HG03432 (cell line): ENCODE measurements at regions not wholly inside any gene's neighbourhood (a gene's known extent, or its start where the extent isn't known, plus 50 kb on each side); places are given as distances from the start of the nearest gene placed in this dataset.
"Not testable (repeated sequence)": the region's sequence is repeated elsewhere in the genome, so short reads cannot be mapped to it uniquely, and the experiment has no call there.

Experiments
- ATAC-seq: cut with Tn5 transposase; IDR thresholded peaks from one replicate; pipeline ENCODE4 v1.9.1; 2021; ENCODE audit warnings: mild to moderate bottlenecking, moderate library complexity; ENCODE audit not compliant: unreplicated experiment

DNA sequence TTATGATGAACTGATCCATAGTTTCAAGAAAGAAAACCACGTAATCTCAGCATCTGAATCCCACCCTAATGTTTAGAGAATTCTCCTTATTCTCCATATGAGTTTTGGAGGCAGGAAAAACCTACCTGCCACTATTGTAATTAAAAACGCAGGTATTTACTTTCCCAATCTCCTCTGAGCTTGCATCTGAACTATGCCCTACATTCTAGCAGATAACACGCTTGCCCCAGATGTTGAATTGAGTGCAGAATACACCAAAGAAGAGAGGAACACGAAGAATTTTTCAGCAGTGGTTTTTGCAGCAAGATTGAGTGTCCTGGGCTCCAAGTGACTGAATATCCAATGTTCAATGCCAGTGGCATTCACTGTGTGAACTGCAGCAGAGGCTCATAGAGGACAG lies 182.4 kb downstream of the COX18 start:
- no peak for ATAC-seq

DNA sequence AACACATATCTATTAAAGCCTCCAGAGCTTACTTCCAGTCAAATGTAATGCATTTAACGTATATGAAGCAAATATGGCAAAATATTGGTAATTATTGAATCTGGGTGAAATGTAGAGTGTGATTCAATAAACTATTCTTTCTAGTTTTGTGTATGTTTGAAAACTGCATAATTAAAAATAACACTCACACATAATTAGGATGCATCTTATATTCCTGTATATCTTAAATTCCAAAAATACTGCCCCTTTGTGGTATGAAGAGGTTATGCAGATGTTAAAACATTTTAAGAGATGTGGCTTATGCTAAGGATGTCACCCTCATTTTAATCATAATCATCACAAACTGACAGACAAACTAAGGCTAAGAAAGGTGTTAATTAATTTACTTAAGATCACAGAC lies 182.9 kb downstream of the COX18 start:
- no peak for ATAC-seq

DNA sequence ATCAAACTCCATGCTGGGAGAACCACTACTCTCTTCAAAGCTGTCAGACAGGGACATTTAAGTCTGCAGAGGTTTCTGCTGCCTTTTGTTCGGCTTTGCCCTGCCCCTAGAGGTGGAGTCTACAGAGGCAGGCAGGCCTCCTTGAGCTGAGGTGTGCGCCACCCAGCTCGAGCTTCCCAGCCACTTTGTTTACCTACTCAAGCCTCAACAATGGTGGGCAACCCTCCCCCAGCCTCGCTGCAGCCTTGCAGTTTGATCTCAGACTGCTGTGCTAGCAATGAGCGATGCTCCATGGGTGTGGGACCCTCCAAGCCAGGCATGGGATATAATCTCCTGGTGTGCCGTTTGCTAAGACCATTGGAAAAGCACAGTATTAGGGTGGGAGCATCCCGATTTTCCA lies 185.3 kb downstream of the COX18 start:
- not testable (repeated sequence) for ATAC-seq

DNA sequence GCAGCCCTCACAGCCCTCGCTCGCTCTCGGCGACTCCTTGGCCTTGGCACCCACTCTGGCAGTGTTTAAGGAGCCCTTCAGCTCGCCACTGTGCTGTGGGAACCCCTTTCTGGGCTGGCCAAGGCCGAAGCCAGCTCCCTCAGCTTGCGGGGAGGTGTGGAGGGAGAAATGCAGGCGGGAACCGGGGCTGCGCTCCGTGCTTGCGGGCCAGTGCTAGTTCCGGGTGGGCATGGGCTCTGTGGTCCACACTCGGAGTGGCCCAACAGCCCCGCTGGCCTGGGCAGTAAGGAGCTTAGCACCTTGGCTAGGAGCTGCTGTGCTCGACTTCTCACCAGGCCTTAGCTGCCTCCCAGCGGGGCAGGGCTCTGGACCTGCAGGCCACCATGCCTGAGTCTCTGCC lies 192.6 kb downstream of the COX18 start:
- ATAC-seq, result no peak

DNA sequence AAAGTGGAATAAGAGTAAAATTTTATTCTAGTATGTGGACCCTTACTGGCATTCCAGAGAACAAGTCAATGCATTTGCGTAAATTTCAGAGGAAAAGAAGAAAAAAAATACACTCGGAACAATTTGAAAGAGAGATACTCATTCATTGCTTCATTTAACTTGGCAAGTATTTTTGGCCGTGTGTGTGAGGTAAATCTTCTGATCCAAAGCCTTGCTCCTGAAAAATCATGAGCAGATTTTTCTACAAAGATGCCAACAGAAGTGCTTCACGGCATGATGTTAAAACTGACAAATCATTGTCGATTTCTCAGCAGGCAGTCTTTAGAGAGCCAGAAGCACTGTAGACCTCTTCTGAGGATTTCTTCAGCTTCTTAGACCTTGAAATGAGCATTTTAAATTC lies 194.0 kb downstream of the COX18 start:
- no peak for ATAC-seq

DNA sequence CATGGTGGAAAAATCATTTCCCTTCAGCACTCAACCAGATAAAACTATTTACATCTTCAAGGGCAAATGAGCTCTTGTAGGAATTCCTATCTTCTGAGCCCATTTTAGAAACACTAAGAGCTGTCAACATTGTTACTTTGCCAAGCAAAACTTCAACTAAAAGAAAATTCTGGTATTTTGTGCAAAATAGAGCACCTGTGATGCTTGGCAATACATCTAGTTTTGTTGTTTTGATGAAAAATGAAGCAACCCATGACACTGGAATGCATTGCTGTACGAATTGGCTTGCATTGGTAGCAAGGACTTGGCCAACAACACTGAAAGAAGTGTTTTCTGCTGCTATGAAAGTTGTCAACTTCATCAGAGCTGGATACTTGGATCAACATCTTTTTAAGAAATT lies 194.4 kb downstream of the COX18 start:
- ATAC-seq, result no peak

DNA sequence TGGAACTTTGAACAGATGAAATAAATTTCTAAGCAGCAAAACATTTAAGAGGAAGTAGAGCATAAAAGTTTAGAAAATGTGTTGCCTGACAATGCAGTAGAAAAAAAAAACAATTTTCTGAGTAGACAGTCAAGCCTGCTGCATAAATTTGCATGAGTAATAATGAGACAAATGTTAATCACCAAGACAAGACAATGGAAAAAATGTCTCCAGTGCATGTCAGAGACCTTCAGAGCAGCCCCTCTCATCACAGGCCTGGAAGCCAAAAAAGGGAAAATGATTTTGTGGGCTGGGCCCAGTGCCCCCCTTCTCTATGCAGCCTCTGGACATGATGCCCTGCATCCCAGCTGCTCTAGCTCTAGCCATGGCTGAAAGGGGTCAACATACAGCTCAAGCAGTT lies 204.6 kb downstream of the COX18 start:
- no peak for ATAC-seq

DNA sequence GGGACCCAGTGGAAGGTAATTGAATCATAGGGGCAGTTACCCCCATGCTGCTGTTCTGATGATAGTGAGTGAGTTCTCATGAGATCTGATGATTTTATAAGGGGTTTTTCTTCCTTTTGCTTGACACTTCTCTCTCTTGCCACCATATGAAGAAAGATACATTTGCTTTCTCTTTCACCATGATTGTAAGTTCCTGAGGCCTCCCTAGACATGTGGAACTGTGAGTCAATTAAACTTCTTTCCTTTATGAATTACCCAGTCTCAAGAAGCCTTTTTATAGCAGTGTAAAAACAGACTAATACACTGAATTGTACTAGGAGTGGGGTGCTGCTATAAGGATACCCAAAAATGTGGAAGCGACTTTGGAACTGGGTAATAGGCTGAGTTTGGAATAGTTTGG lies 205.2 kb downstream of the COX18 start:
- ATAC-seq, result not testable (repeated sequence)

DNA sequence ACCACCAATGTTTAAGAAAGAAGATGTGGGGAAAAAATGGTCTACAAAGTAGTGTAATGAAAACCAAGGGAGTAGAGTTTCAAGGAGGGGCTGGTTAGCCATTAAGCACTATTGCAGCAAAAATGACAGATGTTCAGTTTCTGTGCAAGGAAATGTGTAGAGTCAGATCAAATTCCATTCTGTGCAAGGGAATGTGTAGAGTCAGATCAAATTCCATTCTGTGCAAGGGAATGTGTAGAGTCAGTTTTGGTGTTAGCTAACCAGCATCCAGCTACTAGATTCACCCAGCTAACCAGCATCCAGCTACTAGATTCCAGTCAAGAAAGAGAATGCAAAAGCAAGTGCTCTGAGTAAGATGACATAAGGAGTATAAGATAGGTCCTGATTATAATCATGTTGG lies 208.8 kb downstream of the COX18 start:
- no peak for ATAC-seq

DNA sequence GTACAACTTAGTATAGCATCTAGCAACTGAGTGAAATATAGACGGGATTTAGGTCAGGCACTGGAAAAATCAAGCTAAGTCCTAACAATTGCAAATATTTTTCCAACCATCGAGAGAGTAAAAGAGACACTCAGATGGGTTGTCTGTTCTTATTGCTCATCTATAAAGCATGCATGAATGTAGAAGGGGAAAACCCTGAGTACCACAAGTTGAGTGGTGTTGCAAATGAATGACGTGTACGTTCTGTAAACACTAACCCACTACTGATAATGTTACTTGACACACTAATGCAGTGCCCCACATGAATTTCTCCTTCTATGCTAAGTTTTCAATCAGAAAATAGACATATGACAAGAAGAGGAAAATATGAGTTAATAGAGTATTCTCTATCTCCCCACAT lies 211.2 kb downstream of the COX18 start:
- no peak for ATAC-seq

DNA sequence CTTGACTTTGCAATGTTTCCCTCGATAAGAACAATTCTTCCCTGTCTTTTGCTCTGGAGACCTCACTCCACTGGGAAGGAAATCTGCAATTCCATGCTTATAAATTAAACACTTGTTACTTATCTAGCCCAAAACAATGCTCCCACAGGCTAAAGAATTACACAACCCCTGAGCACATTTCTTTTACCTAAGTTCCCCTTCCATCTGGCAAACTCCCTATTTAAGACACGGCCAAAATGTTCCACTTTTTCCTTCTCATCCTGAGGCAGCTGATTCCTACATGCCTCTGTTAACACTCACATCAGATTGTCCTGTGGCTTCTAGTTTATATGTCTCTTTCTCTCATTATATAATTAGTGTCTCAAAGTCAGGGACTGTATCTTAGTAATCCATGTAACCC lies 211.7 kb downstream of the COX18 start:
- ATAC-seq, result no peak

DNA sequence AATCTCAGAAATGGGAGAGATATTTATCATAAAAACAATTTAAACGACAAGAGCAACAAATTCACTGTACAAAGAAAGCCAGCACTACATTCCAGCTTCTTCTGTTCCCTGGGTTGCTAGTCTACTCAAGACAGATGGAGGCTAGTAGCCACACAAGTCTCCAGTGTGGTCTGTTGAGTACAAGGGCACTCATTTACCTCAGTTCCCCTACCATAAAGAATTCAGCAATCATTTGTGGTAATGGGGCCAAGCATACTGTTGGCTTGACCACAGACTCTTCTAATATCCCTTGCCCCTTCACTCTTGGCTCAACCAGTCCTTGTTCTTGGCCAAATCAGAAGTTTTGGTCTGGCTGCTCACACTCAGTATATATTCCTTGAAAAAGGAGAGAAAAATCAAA lies 212.3 kb downstream of the COX18 start:
- ATAC-seq, result no peak

DNA sequence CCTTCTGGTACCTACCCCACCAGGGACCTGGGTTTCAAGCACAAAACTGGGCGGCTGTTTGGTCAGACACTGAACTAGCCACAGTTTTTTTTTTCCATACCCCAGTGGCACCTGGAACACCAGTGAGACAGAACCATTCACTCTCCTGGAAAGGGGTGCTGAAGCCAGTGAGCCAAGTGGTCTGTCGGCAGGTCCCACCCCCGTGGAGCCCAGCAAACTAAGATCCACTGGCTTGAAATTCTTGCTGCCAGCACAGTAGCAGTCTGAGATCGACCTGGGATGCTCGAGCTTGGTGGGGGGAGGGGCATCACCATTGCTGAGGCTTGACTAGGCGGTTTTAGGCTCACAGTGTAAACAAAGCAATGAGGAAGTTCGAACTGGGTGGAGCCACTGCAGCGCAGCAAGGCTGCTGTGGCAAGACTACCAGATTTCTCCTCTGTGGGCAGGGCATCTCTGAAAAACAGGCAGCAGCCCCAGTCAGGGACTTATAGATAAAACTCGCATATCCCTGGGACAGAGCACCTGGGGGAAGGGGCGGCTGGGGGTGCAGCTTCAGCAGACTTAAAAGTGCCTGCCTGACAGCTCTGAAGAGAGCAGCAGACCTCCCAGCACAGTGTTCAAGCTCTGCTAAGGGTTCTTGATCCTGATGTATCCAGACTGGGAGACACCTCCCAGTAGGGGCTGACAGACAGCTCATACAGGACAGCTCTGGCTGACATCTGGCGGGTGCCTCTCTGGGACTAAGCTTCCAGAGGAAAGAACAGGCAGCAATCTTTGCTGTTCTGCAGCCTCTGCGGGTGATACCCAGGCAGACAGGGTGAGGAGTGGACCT lies 223.0 kb downstream of the COX18 start:
- ATAC-seq, result peak; percentile 67

DNA sequence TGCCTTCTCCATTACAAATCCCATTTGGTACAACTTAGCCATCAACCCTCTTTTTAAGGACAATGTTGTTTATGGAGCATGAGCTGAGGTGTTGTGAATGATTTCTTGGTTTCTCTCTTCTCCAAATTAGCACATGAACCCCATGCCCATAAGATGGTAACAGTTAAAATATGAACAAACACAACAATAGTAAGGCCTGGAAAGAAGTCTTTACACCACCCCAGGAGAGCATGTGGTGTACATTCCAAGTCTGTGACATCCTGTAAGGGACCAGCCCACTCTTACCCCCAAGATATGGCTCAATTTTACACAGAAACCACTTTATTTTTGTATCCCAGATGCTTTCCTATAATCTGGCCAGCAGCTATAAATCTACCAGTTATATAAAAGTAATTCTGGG lies 226.1 kb downstream of the COX18 start:
- no peak for ATAC-seq

DNA sequence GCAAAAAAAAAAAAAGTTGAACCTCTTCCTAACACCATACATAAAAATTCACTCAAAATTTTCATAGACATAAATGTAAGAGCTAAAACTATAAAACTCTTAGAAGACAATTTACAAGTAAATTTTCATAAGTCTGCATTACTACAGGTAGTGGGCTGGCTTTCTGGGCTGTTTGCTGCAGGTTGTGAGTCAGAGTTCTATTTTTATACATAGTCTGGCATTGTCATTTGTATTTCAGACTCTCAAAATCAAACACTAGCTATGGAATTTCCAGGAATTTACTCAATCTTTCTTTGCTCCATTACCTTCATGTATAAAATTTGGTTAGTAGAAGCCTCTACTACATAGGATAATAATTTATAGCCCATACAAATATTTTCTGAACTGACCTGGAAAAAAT lies 227.2 kb downstream of the COX18 start:
- ATAC-seq, result no peak

DNA sequence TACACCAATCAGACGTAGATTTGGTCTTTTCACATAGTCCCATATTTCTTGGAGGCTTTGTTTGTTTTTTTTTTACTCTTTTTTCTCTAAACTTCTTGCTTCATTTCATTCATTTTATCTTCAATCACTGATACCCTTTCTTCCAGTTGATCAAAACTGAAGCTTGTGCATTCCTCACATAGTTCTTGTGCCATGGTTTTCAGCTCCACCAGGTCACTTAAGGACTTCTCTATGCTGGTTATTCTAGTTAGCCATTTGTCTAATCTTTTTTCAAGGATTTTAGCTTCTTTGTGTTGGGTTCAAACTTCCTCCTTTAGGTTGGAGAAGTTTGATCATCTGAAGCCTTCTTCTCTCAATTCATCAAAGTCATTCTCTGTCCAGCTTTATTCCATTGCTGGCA lies 229.3 kb downstream of the COX18 start:
- not testable (repeated sequence) for ATAC-seq

DNA sequence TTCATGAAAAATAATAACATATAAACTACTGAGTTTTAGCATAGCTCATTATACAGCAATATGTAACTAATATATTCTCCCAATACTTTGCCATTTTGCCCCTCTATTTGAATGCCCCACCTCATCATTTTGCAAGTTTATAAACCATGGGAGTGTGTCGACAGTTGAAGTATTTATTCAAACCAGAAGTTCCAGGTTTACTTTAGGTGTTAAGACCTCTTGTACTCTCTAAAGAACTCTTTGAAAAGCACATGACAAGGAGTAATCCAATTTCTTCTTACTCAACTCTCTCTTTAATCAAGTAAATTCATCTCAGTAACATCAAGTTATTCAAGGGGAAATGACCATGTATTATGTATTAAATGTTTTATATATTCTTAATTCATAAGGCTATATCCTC lies 240.7 kb downstream of the COX18 start:
- no peak for ATAC-seq

DNA sequence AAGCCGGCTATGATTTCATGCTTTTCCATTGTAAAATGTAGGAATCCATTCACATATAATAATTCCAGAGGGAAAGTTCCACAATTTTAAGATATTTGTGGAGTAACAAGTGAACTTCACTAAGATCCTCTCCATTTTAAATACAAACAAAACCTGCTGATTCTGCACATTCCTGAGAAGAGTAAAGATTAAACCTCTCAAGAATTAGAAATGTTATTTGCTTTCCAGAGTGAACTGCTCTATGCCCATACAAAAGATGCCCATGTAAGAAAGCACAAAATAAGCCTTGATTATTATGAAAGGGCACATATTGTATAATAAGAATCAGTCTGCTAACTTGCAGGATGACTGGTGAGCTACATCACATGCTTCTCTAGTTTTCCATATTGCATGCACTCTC lies 241.5 kb downstream of the COX18 start:
- ATAC-seq, result no peak

DNA sequence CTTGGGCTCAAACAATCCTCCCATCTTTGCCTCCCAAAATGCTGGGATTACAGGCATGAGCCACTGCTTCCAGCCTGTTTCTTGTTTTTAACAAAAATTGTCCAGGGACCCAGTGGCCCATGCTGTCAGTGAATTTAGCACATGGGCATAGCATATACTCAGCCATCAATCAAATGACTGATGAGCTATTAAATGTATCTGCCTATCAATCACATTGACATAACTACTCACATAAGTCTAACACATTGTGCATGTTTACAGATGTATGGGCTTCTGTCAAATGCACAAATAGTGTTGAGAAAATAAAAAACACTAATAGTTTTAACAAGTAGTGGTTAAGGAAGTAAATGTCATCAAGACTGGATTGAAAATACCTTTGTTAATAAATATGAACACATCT lies 249.4 kb downstream of the COX18 start:
- no peak for ATAC-seq

DNA sequence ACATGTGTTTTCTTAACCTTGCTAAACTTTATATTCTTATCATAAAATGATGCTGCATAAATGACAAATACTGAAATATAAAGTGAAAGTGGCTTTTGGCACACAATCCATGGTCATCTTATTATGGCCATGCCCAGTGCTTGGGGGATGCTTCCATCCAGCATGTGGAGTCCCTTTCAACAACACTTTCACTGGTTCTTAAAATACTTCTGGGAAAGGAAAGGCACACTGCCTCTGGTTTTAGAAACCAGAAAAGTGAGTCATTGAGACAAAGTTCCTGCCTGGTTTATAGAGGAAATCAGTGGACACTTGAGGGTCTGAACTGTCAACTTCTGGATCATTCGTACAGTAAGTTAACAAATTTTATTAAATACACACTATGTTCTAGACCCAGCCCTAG lies 248.0 kb upstream of the ADAMTS3 start:
- ATAC-seq, result no peak

DNA sequence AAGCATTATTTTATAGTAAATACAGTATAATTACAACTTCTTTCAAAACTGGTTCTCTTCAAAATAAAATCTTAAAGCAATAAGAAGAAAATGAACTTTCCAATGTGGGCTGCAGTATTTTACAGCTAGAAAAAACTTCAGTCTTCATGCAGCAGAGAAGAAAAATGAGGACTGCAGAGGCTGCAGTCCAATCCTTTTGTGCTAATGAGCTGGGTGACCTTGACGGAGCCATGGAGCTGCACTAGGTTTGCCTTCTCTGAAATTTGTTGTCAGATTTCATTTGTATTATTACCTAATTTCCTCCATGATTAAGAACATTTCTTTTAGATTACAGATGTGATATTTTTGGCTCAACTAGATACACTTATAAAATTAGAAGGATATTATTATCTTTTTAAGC lies 245.2 kb upstream of the ADAMTS3 start:
- ATAC-seq, result no peak

DNA sequence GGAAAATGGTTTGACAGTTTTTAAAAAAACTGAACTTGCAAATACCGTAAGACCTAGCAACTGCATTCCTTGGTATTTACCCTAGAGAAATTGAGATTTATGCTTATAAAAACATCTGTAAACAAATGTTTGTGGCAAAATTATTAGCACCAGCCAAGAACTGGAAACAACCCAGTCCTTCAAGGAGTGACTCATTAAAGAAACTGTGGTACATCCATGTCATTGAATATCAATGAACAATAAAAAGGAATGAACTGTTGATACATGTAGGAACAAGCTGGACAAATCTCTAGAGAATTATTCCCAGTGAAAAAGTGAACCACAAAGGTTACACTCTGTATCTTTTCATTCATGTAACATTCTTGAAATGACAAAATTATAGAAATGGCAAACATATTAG lies 240.2 kb upstream of the ADAMTS3 start:
- no peak for ATAC-seq

DNA sequence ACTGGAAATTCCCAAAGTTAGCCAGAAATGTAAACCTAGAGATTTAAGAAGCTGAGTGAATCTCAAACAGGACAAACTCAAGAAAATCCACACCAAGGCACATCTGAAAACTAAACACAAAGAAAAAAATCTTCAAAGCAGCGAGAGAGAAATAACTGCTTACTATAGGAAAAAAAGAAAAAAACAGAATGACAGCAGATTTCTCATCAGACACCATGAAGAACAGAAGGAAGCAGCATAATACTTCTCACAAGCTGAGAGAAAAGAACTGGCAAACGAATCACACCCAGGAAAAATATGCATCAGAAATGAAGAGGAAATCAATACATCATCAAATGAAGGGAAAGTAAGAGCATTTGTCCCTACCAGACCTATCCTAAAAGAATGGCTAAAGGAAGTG lies 236.3 kb upstream of the ADAMTS3 start:
- no peak for ATAC-seq
